ENCODE measurements at regions not wholly inside any gene's neighbourhood (a gene's known extent, or its start where the extent isn't known, plus 50 kb on each side); places are given as distances from the start of the nearest gene placed in this dataset.

GRCh38 chr4:189304167-189304566 is 636.5 kb upstream of the FRG1 start:
- Histone ChIP-seq H3K36me3 (ENCODE audit: control insufficient read depth in 2 of 2, insufficient read depth in 2 of 2, low read length in 1 of 2) (no peaks in the 10 kb centered on the region), H3K27me3 (ENCODE audit: control insufficient read depth in 1 of 2, insufficient read depth in 2 of 2, low read length in 2 of 2) (no peaks in the 10 kb centered on the region), H3K4me3 (ENCODE audit: low read depth in 1 of 2, low read length in 2 of 2) (no peak overlapping the region), H3K4me1 (ENCODE audit: control insufficient read depth in 2 of 2, insufficient read depth in 2 of 2, low read length in 1 of 2) (no peaks in the 10 kb centered on the region), H3K27ac (ENCODE audit: low read depth in 2 of 2, low read length in 1 of 2) (peak overlapping the region in 1 of 2 donors; percentile 39), H3K9me3 (ENCODE audit: control insufficient read depth in 2 of 2, insufficient read depth in 1 of 2, low read depth in 1 of 2, low read length in 1 of 2) (peaks cover 0 to 3% of the 10 kb centered on the region in 2 donors)
- WGBS, 2 donors = 49 to 55% methylated on average over 2 of the region's 2 CpGs

GRCh38 chr4:189304809-189305208 is 635.9 kb upstream of the FRG1 start:
- Histone ChIP-seq H3K36me3 (ENCODE audit: control insufficient read depth in 2 of 2, insufficient read depth in 2 of 2, low read length in 1 of 2) (no peaks in the 10 kb centered on the region), H3K27ac (ENCODE audit: low read depth in 2 of 2, low read length in 1 of 2) (peak overlapping the region; percentile 39 to 68), H3K9me3 (ENCODE audit: control insufficient read depth in 2 of 2, insufficient read depth in 1 of 2, low read depth in 1 of 2, low read length in 1 of 2) (peaks cover 0 to 3% of the 10 kb centered on the region in 2 donors), H3K4me1 (ENCODE audit: control insufficient read depth in 2 of 2, insufficient read depth in 2 of 2, low read length in 1 of 2) (no peaks in the 10 kb centered on the region), H3K27me3 (ENCODE audit: control insufficient read depth in 1 of 2, insufficient read depth in 2 of 2, low read length in 2 of 2) (no peaks in the 10 kb centered on the region), H3K4me3 (ENCODE audit: low read depth in 1 of 2, low read length in 2 of 2) (no peak overlapping the region)
- WGBS, 2 donors = 3 to 6% methylated on average over 2 of the region's 2 CpGs

GRCh38 chr4:189305500-189305899 is 635.2 kb upstream of the FRG1 start:
- Histone ChIP-seq H3K36me3 (ENCODE audit: control insufficient read depth in 2 of 2, insufficient read depth in 2 of 2, low read length in 1 of 2) (no peaks in the 10 kb centered on the region), H3K27me3 (ENCODE audit: control insufficient read depth in 1 of 2, insufficient read depth in 2 of 2, low read length in 2 of 2) (no peaks in the 10 kb centered on the region), H3K9me3 (ENCODE audit: control insufficient read depth in 2 of 2, insufficient read depth in 1 of 2, low read depth in 1 of 2, low read length in 1 of 2) (peaks cover 0 to 3% of the 10 kb centered on the region in 2 donors), H3K4me3 (ENCODE audit: low read depth in 1 of 2, low read length in 2 of 2) (no peak overlapping the region), H3K27ac (ENCODE audit: low read depth in 2 of 2, low read length in 1 of 2) (no peak overlapping the region), H3K4me1 (ENCODE audit: control insufficient read depth in 2 of 2, insufficient read depth in 2 of 2, low read length in 1 of 2) (no peaks in the 10 kb centered on the region)
- 56 to 58% methylated on average over 3 of the region's 3 CpGs for WGBS, 2 donors

GRCh38 chr4:189311251-189311650 is 629.4 kb upstream of the FRG1 start:
- 19 to 33% methylated on average over 1 of the region's 1 CpG for WGBS, 2 donors
- H3K4me3 ChIP-seq (ENCODE audit: low read depth in 1 of 2, low read length in 2 of 2) = no peak overlapping the region
- H3K4me1 ChIP-seq (ENCODE audit: control insufficient read depth in 2 of 2, insufficient read depth in 2 of 2, low read length in 1 of 2) = no peaks in the 10 kb centered on the region

GRCh38 chr4:189313064-189313463 is 627.6 kb upstream of the FRG1 start:
- no peaks in the 10 kb centered on the region for H3K4me1 ChIP-seq (ENCODE audit: control insufficient read depth in 2 of 2, insufficient read depth in 2 of 2, low read length in 1 of 2)
- H3K9me3 ChIP-seq (ENCODE audit: control insufficient read depth in 2 of 2, insufficient read depth in 1 of 2, low read depth in 1 of 2, low read length in 1 of 2) = no peaks in the 10 kb centered on the region
- H3K27me3 ChIP-seq (ENCODE audit: control insufficient read depth in 1 of 2, insufficient read depth in 2 of 2, low read length in 2 of 2) = no peaks in the 10 kb centered on the region
- 69 to 84% methylated on average over 4 of the region's 4 CpGs for WGBS, 2 donors
- no peak overlapping the region for H3K4me3 ChIP-seq (ENCODE audit: low read depth in 1 of 2, low read length in 2 of 2)
- no peaks in the 10 kb centered on the region for H3K36me3 ChIP-seq (ENCODE audit: control insufficient read depth in 2 of 2, insufficient read depth in 2 of 2, low read length in 1 of 2)
- no peak overlapping the region for H3K27ac ChIP-seq (ENCODE audit: low read depth in 2 of 2, low read length in 1 of 2)

More at GRCh38 chr4:189311251-189311650, 629.4 kb upstream of the FRG1 start:
- Histone ChIP-seq H3K36me3 (ENCODE audit: control insufficient read depth in 2 of 2, insufficient read depth in 2 of 2, low read length in 1 of 2) (no peaks in the 10 kb centered on the region), H3K9me3 (ENCODE audit: control insufficient read depth in 2 of 2, insufficient read depth in 1 of 2, low read depth in 1 of 2, low read length in 1 of 2) (no peaks in the 10 kb centered on the region), H3K27me3 (ENCODE audit: control insufficient read depth in 1 of 2, insufficient read depth in 2 of 2, low read length in 2 of 2) (no peaks in the 10 kb centered on the region), H3K27ac (ENCODE audit: low read depth in 2 of 2, low read length in 1 of 2) (no peak overlapping the region)

- Histone ChIP-seq H3K4me3 (ENCODE audit: low read depth in 1 of 2, low read length in 2 of 2) (no peak overlapping the region), H3K27ac (ENCODE audit: low read depth in 2 of 2, low read length in 1 of 2) (no peak overlapping the region), H3K9me3 (ENCODE audit: control insufficient read depth in 2 of 2, insufficient read depth in 1 of 2, low read depth in 1 of 2, low read length in 1 of 2) (no peaks in the 10 kb centered on the region), H3K4me1 (ENCODE audit: control insufficient read depth in 2 of 2, insufficient read depth in 2 of 2, low read length in 1 of 2) (no peaks in the 10 kb centered on the region), H3K27me3 (ENCODE audit: control insufficient read depth in 1 of 2, insufficient read depth in 2 of 2, low read length in 2 of 2) (no peaks in the 10 kb centered on the region), H3K36me3 (ENCODE audit: control insufficient read depth in 2 of 2, insufficient read depth in 2 of 2, low read length in 1 of 2) (no peaks in the 10 kb centered on the region)
- 93 to 94% methylated on average over 16 to 24 of the region's 24 CpGs for whole genome bisulfite sequencing, 2 donors
Measured at GRCh38 chr4:189313861-189314513, 626.7 kb upstream of the FRG1 start.

- Histone ChIP-seq H3K36me3 (ENCODE audit: control insufficient read depth in 2 of 2, insufficient read depth in 2 of 2, low read length in 1 of 2) (no peaks in the 10 kb centered on the region), H3K4me3 (ENCODE audit: low read depth in 1 of 2, low read length in 2 of 2) (no peak overlapping the region), H3K27ac (ENCODE audit: low read depth in 2 of 2, low read length in 1 of 2) (no peak overlapping the region), H3K27me3 (ENCODE audit: control insufficient read depth in 1 of 2, insufficient read depth in 2 of 2, low read length in 2 of 2) (no peaks in the 10 kb centered on the region), H3K9me3 (ENCODE audit: control insufficient read depth in 2 of 2, insufficient read depth in 1 of 2, low read depth in 1 of 2, low read length in 1 of 2) (no peaks in the 10 kb centered on the region), H3K4me1 (ENCODE audit: control insufficient read depth in 2 of 2, insufficient read depth in 2 of 2, low read length in 1 of 2) (no peaks in the 10 kb centered on the region)
- 90 to 91% methylated on average over 6 of the region's 6 CpGs for WGBS, 2 donors
Measured at GRCh38 chr4:189322426-189322825, 618.2 kb upstream of the FRG1 start.

GRCh38 chr4:189341881-189342280 is 598.8 kb upstream of the FRG1 start:
- WGBS, 2 donors = 79 to 83% methylated on average over 3 of the region's 3 CpGs
- H3K27me3 ChIP-seq (ENCODE audit: control insufficient read depth in 1 of 2, insufficient read depth in 2 of 2, low read length in 2 of 2) = no peaks in the 10 kb centered on the region
- H3K9me3 ChIP-seq (ENCODE audit: control insufficient read depth in 2 of 2, insufficient read depth in 1 of 2, low read depth in 1 of 2, low read length in 1 of 2) = peaks cover 0 to 5% of the 10 kb centered on the region in 2 donors
- no peak overlapping the region for H3K27ac ChIP-seq (ENCODE audit: low read depth in 2 of 2, low read length in 1 of 2)
- H3K4me3 ChIP-seq (ENCODE audit: low read depth in 1 of 2, low read length in 2 of 2) = no peak overlapping the region
- no peaks in the 10 kb centered on the region for H3K4me1 ChIP-seq (ENCODE audit: control insufficient read depth in 2 of 2, insufficient read depth in 2 of 2, low read length in 1 of 2)
- no peaks in the 10 kb centered on the region for H3K36me3 ChIP-seq (ENCODE audit: control insufficient read depth in 2 of 2, insufficient read depth in 2 of 2, low read length in 1 of 2)

- Histone ChIP-seq H3K27me3 (ENCODE audit: control insufficient read depth in 1 of 2, insufficient read depth in 2 of 2, low read length in 2 of 2) (no peaks in the 10 kb centered on the region), H3K36me3 (ENCODE audit: control insufficient read depth in 2 of 2, insufficient read depth in 2 of 2, low read length in 1 of 2) (no peaks in the 10 kb centered on the region), H3K9me3 (ENCODE audit: control insufficient read depth in 2 of 2, insufficient read depth in 1 of 2, low read depth in 1 of 2, low read length in 1 of 2) (peaks cover 0 to 3% of the 10 kb centered on the region in 2 donors), H3K4me3 (ENCODE audit: low read depth in 1 of 2, low read length in 2 of 2) (no peak overlapping the region), H3K4me1 (ENCODE audit: control insufficient read depth in 2 of 2, insufficient read depth in 2 of 2, low read length in 1 of 2) (no peaks in the 10 kb centered on the region), H3K27ac (ENCODE audit: low read depth in 2 of 2, low read length in 1 of 2) (no peak overlapping the region)
- 87 to 89% methylated on average over 32 to 33 of the region's 33 CpGs for WGBS, 2 donors
Measured at GRCh38 chr4:189355590-189355989, 585.1 kb upstream of the FRG1 start.

GRCh38 chr4:189362364-189362763 is 578.3 kb upstream of the FRG1 start:
- Histone ChIP-seq H3K4me1 (ENCODE audit: control insufficient read depth in 2 of 2, insufficient read depth in 2 of 2, low read length in 1 of 2) (no peaks in the 10 kb centered on the region), H3K27me3 (ENCODE audit: control insufficient read depth in 1 of 2, insufficient read depth in 2 of 2, low read length in 2 of 2) (no peaks in the 10 kb centered on the region), H3K4me3 (ENCODE audit: low read depth in 1 of 2, low read length in 2 of 2) (no peak overlapping the region), H3K36me3 (ENCODE audit: control insufficient read depth in 2 of 2, insufficient read depth in 2 of 2, low read length in 1 of 2) (no peaks in the 10 kb centered on the region), H3K27ac (ENCODE audit: low read depth in 2 of 2, low read length in 1 of 2) (no peak overlapping the region), H3K9me3 (ENCODE audit: control insufficient read depth in 2 of 2, insufficient read depth in 1 of 2, low read depth in 1 of 2, low read length in 1 of 2) (peaks cover 0 to 3% of the 10 kb centered on the region in 2 donors)
- WGBS, 2 donors = 80 to 88% methylated on average over 7 of the region's 7 CpGs

Measured in esophagus (tissue), 2 donors.